T-helper 22 cell (primary cell): ENCODE measurements at regions not wholly inside any gene's neighbourhood (a gene's known extent, or its start where the extent isn't known, plus 50 kb on each side); places are given as distances from the start of the nearest gene placed in this dataset.

ENCODE experiments used
- DNase-seq: peaks from one replicate; pipeline ENCODE4 v3.0.0-alpha.2; 2020; ENCODE audit warnings: low read depth

GRCh38 chr18:42185486-42185885 lies 230.5 kb downstream of the PIK3C3 start:
- DNase-seq, result no peak

- no peak for DNase-seq
Observed at GRCh38 chr18:42187611-42188380, 232.8 kb downstream of the PIK3C3 start.

GRCh38 chr18:42190643-42191042 lies 235.6 kb downstream of the PIK3C3 start:
- DNase-seq, result no peak

- DNase-seq, result no peak
Observed at GRCh38 chr18:42192251-42193248, 237.5 kb downstream of the PIK3C3 start.

- DNase-seq, result no peak
Observed at GRCh38 chr18:42196651-42197050, 241.6 kb downstream of the PIK3C3 start.

- no peak for DNase-seq
Observed at GRCh38 chr18:42201137-42201536, 246.1 kb downstream of the PIK3C3 start.

- no peak for DNase-seq
Observed at GRCh38 chr18:42211201-42211600, 256.2 kb downstream of the PIK3C3 start.

GRCh38 chr18:42222557-42222956 lies 267.5 kb downstream of the PIK3C3 start:
- DNase-seq, result no peak

- no peak for DNase-seq
Observed at GRCh38 chr18:42228581-42228980, 273.5 kb downstream of the PIK3C3 start.

- DNase-seq, result no peak
Observed at GRCh38 chr18:42229211-42230210, 274.5 kb downstream of the PIK3C3 start.

GRCh38 chr18:42230636-42231035 lies 275.6 kb downstream of the PIK3C3 start:
- DNase-seq, result no peak

GRCh38 chr18:42231284-42231683 lies 276.2 kb downstream of the PIK3C3 start:
- no peak for DNase-seq

GRCh38 chr18:42231796-42232195 lies 276.8 kb downstream of the PIK3C3 start:
- no peak for DNase-seq

- no peak for DNase-seq
Observed at GRCh38 chr18:42233908-42234307, 278.9 kb downstream of the PIK3C3 start.

- no peak for DNase-seq
Observed at GRCh38 chr18:42242758-42243157, 287.7 kb downstream of the PIK3C3 start.

GRCh38 chr18:42245137-42245536 lies 290.1 kb downstream of the PIK3C3 start:
- no peak for DNase-seq

- DNase-seq, result no peak
Observed at GRCh38 chr18:42255908-42256765, 301.1 kb downstream of the PIK3C3 start.

- DNase-seq, result no peak
Observed at GRCh38 chr18:42258301-42258965, 303.4 kb downstream of the PIK3C3 start.

GRCh38 chr18:42261731-42262130 lies 306.7 kb downstream of the PIK3C3 start:
- no peak for DNase-seq

- no peak for DNase-seq
Observed at GRCh38 chr18:42264497-42264896, 309.5 kb downstream of the PIK3C3 start.
